Activated naive CD4-positive, alpha-beta T cell treated with anti-CD3 and anti-CD28 coated beads, Interleukin-2, amount 50 U/mL, for 72 hours (primary cell): ENCODE measurements at regions not wholly inside any gene's neighbourhood (a gene's known extent, or its start where the extent isn't known, plus 50 kb on each side); places are given as distances from the start of the nearest gene placed in this dataset.
"Not testable (repeated sequence)": the region's sequence is repeated elsewhere in the genome, so short reads cannot be mapped to it uniquely, and the experiment has no call there.

Experiments used
- ATAC-seq, 2 donors: fragments of 150-1000 bp; cut with Tn5 transposase; 2 replicates each; pipeline ENCODE4 v1.10.0; 2021; ENCODE audit warnings: mild to moderate bottlenecking in 2 of 2, moderate library complexity in 2 of 2
- DNase-seq, 2 donors: peaks; one replicate each; pipeline ENCODE4 v3.0.0; 2021 to 2022; ENCODE audit warnings: low spot score in 2 of 2
- H3K27ac Mint-ChIP-seq, 2 donors: one replicate each; pipeline ENCODE4 v1.8.0; 2022; ENCODE audit warnings: mild to moderate bottlenecking in 2 of 2, mixed read lengths in 2 of 2
- H3K36me3 Mint-ChIP-seq, 2 donors: one replicate each; pipeline ENCODE4 v1.8.0; 2022; ENCODE audit warnings: mixed read lengths in 2 of 2
- H3K9me3 Mint-ChIP-seq, 2 donors: one replicate each; pipeline ENCODE4 v1.8.0; 2022; ENCODE audit warnings: mixed read lengths in 2 of 2

- H3K9me3 Mint-ChIP-seq: peaks cover 0 to 4% of the 10 kb centered on the region in 2 donors
- H3K36me3 Mint-ChIP-seq: no peaks in the 10 kb centered on the region
- no peak for DNase-seq
- no peak for ATAC-seq
- H3K27ac Mint-ChIP-seq: no peak overlapping the region
Observed at GRCh38 chr11:83403691-83404389, 117.7 kb upstream of the CCDC90B start.

GRCh38 chr11:83401506-83402225, 115.5 kb upstream of the CCDC90B start:
- peaks cover 0 to 4% of the 10 kb centered on the region in 2 donors for H3K9me3 Mint-ChIP-seq
- DNase-seq: no peak
- H3K27ac Mint-ChIP-seq: no peak overlapping the region
- H3K36me3 Mint-ChIP-seq: no peaks in the 10 kb centered on the region
- no peak for ATAC-seq

GRCh38 chr11:83394331-83394730, 108.2 kb upstream of the CCDC90B start:
- H3K27ac Mint-ChIP-seq: no peak overlapping the region
- DNase-seq: no peak
- ATAC-seq: no peak
- peaks cover 0 to 12% of the 10 kb centered on the region in 2 donors for H3K36me3 Mint-ChIP-seq
- peaks cover 5 to 10% of the 10 kb centered on the region in 2 donors for H3K9me3 Mint-ChIP-seq

- peaks cover 5 to 18% of the 10 kb centered on the region in 2 donors for H3K9me3 Mint-ChIP-seq
- H3K27ac Mint-ChIP-seq: no peak overlapping the region
- DNase-seq: no peak
- no peak for ATAC-seq
- H3K36me3 Mint-ChIP-seq: peaks cover 0 to 12% of the 10 kb centered on the region in 2 donors
Observed at GRCh38 chr11:83392556-83392955, 106.4 kb upstream of the CCDC90B start.

- ATAC-seq (no peak), DNase-seq (no peak)
- peaks cover 24 to 36% of the 10 kb centered on the region in 2 donors for H3K9me3 Mint-ChIP-seq
- no peak overlapping the region for H3K27ac Mint-ChIP-seq
- H3K36me3 Mint-ChIP-seq: peaks cover 6 to 18% of the 10 kb centered on the region in 2 donors
Observed at GRCh38 chr11:83389975-83390374, 103.8 kb upstream of the CCDC90B start.

GRCh38 chr11:83383838-83384237, 97.7 kb upstream of the CCDC90B start:
- peaks cover 28 to 32% of the 10 kb centered on the region in 2 donors for H3K9me3 Mint-ChIP-seq
- H3K27ac Mint-ChIP-seq, ATAC-seq, DNase-seq: not testable (repeated sequence)
- H3K36me3 Mint-ChIP-seq: peaks cover 14 to 19% of the 10 kb centered on the region in 2 donors

GRCh38 chr11:83374311-83374710, 88.1 kb upstream of the CCDC90B start:
- DNase-seq (no peak), ATAC-seq (no peak)
- H3K9me3 Mint-ChIP-seq: peaks cover 0 to under 1% of the 10 kb centered on the region in 2 donors
- no peak overlapping the region for H3K27ac Mint-ChIP-seq
- peaks cover 0 to 5% of the 10 kb centered on the region in 2 donors for H3K36me3 Mint-ChIP-seq

GRCh38 chr11:83371489-83371888, 85.3 kb upstream of the CCDC90B start:
- H3K36me3 Mint-ChIP-seq: peaks cover 8 to 12% of the 10 kb centered on the region in 2 donors
- H3K27ac Mint-ChIP-seq: no peak overlapping the region
- peaks cover 14 to 16% of the 10 kb centered on the region in 2 donors for H3K9me3 Mint-ChIP-seq
- ATAC-seq (no peak), DNase-seq (no peak)

GRCh38 chr11:83367745-83368144, 81.6 kb upstream of the CCDC90B start:
- Mint-ChIP-seq H3K9me3 (peaks cover 14 to 16% of the 10 kb centered on the region in 2 donors), H3K27ac (no peak overlapping the region), H3K36me3 (peaks cover 7 to 8% of the 10 kb centered on the region in 2 donors)
- DNase-seq (no peak), ATAC-seq (no peak)

GRCh38 chr11:83364500-83365045, 78.4 kb upstream of the CCDC90B start:
- Mint-ChIP-seq H3K9me3 (peaks cover 14 to 16% of the 10 kb centered on the region in 2 donors), H3K27ac (no peak overlapping the region), H3K36me3 (peaks cover 7 to 8% of the 10 kb centered on the region in 2 donors)
- ATAC-seq (no peak), DNase-seq (no peak)

GRCh38 chr11:83363312-83363711, 77.1 kb upstream of the CCDC90B start:
- Mint-ChIP-seq H3K27ac (no peak overlapping the region), H3K36me3 (peaks cover 7 to 8% of the 10 kb centered on the region in 2 donors), H3K9me3 (peaks cover 12 to 14% of the 10 kb centered on the region in 2 donors)
- DNase-seq (no peak), ATAC-seq (no peak)

- DNase-seq (no peak), ATAC-seq (no peak)
- Mint-ChIP-seq H3K27ac (peak overlapping the region in 1 of 2 donors; percentile 58), H3K36me3 (no peaks in the 10 kb centered on the region), H3K9me3 (peaks cover under 1 to 3% of the 10 kb centered on the region in 2 donors)
Observed at GRCh38 chr11:83361831-83362230, 75.7 kb upstream of the CCDC90B start.

GRCh38 chr11:83355391-83355790, 69.2 kb upstream of the CCDC90B start:
- Mint-ChIP-seq H3K9me3 (peaks cover 10 to 12% of the 10 kb centered on the region in 2 donors), H3K27ac (no peak overlapping the region), H3K36me3 (no peaks in the 10 kb centered on the region)
- ATAC-seq: no peak
- DNase-seq: no peak

GRCh38 chr11:83350187-83350586, 64.0 kb upstream of the CCDC90B start:
- ATAC-seq: no peak

GRCh38 chr11:83349296-83349695, 63.1 kb upstream of the CCDC90B start:
- DNase-seq (no peak), ATAC-seq (no peak)
- H3K9me3 Mint-ChIP-seq: peaks cover 7 to 12% of the 10 kb centered on the region in 2 donors
- no peak overlapping the region for H3K27ac Mint-ChIP-seq
- H3K36me3 Mint-ChIP-seq: no peaks in the 10 kb centered on the region

More at GRCh38 chr11:83350187-83350586, 64.0 kb upstream of the CCDC90B start:
- Mint-ChIP-seq H3K36me3 (no peaks in the 10 kb centered on the region), H3K9me3 (peaks cover 7 to 12% of the 10 kb centered on the region in 2 donors), H3K27ac (no peak overlapping the region)
- DNase-seq: no peak

GRCh38 chr11:83346706-83347105, 60.5 kb upstream of the CCDC90B start:
- not testable (repeated sequence) for H3K9me3 Mint-ChIP-seq, ATAC-seq, H3K27ac Mint-ChIP-seq, DNase-seq, H3K36me3 Mint-ChIP-seq

GRCh38 chr11:83344521-83344920, 58.4 kb upstream of the CCDC90B start:
- not testable (repeated sequence) for H3K27ac Mint-ChIP-seq, H3K9me3 Mint-ChIP-seq, ATAC-seq, DNase-seq, H3K36me3 Mint-ChIP-seq
